Activated naive CD4-positive, alpha-beta T cell treated with anti-CD3 and anti-CD28 coated beads, Interleukin-2, amount 50 U/mL, for 24 hours (primary cell): ENCODE measurements at regions not wholly inside any gene's neighbourhood (a gene's known extent, or its start where the extent isn't known, plus 50 kb on each side); places are given as distances from the start of the nearest gene placed in this dataset.

Source experiments
- H3K27ac Mint-ChIP-seq: one replicate; pipeline ENCODE4 v1.8.0; 2021; ENCODE audit warnings: mild to moderate bottlenecking, mixed read lengths
- H3K27me3 Mint-ChIP-seq: one replicate; pipeline ENCODE4 v1.8.0; 2021; ENCODE audit warnings: mixed read lengths
- H3K36me3 Mint-ChIP-seq: one replicate; pipeline ENCODE4 v1.8.0; 2021; ENCODE audit warnings: mixed read lengths
- H3K4me1 Mint-ChIP-seq: one replicate; pipeline ENCODE4 v1.8.0; 2021; ENCODE audit warnings: mixed read lengths
- H3K4me3 Mint-ChIP-seq: one replicate; pipeline ENCODE4 v1.8.0; 2021; ENCODE audit warnings: mild to moderate bottlenecking, mixed read lengths
- H3K9me3 Mint-ChIP-seq: one replicate; pipeline ENCODE4 v1.8.0; 2021; ENCODE audit warnings: mixed read lengths

- no peaks in the 10 kb centered on the region for H3K4me1 Mint-ChIP-seq
- no peak overlapping the region for H3K4me3 Mint-ChIP-seq
- no peaks in the 10 kb centered on the region for H3K9me3 Mint-ChIP-seq
- H3K27me3 Mint-ChIP-seq: no peaks in the 10 kb centered on the region
- H3K27ac Mint-ChIP-seq: no peak overlapping the region
- H3K36me3 Mint-ChIP-seq: no peaks in the 10 kb centered on the region
These were observed 290.0 kb upstream of the PLSCR5 start for GRCh38 chr3:146895026-146895749.

DNA sequence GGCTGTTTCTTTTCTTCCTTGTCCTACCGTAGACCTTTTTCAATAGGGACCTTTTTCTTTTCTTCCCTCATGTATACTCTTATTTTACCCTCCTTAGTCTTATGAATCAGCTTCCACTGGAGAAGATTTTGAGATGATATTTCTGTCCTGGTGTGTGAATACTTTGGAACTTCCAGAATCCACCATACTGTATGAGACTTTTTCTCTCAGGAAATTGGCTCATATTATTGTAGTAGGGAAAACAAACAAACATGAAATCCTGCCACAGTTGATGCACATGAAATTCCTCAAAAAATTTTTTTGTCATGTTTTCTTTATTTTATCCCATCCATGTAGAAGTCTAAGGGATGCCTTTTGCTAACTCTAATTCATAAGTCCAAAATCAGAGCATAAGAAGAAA, 289.3 kb upstream of the PLSCR5 start:
- Mint-ChIP-seq H3K27ac (no peak overlapping the region), H3K27me3 (no peaks in the 10 kb centered on the region)

DNA sequence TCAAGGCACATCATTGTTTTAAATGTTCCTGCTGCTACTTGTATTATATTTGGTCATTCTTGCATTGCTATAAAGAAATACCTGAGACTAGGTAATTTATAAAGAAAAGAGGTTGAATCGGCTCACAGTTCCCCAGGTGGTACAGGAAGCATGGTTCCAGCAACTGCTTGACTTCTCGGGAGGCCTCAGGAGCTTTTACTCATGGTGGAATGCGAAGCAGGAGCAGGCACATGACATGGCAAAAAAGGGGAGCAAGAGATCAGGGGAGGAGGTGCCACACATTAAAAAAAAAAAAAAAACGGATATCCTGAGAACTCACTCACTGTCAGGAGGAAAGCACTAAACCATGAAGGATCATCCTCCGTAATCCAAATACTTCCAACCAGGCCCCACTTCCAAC, 286.9 kb upstream of the PLSCR5 start:
- no peak overlapping the region for H3K27ac Mint-ChIP-seq
- H3K4me3 Mint-ChIP-seq: no peak overlapping the region

More for the DNA sequence above, 289.3 kb upstream of the PLSCR5 start:
- Mint-ChIP-seq H3K4me1 (no peaks in the 10 kb centered on the region), H3K4me3 (no peak overlapping the region), H3K36me3 (no peaks in the 10 kb centered on the region), H3K9me3 (no peaks in the 10 kb centered on the region)

GRCh38 chr3:146889626-146890025, 284.5 kb upstream of the PLSCR5 start:
- no peak overlapping the region for H3K27ac Mint-ChIP-seq
- no peak overlapping the region for H3K4me3 Mint-ChIP-seq
- peaks cover 5% of the 10 kb centered on the region for H3K9me3 Mint-ChIP-seq
- H3K27me3 Mint-ChIP-seq: no peaks in the 10 kb centered on the region
- no peaks in the 10 kb centered on the region for H3K4me1 Mint-ChIP-seq
- H3K36me3 Mint-ChIP-seq: no peaks in the 10 kb centered on the region

More for the DNA sequence above, 286.9 kb upstream of the PLSCR5 start:
- H3K4me1 Mint-ChIP-seq: no peaks in the 10 kb centered on the region
- no peaks in the 10 kb centered on the region for H3K27me3 Mint-ChIP-seq
- H3K36me3 Mint-ChIP-seq: no peaks in the 10 kb centered on the region
- H3K9me3 Mint-ChIP-seq: no peaks in the 10 kb centered on the region

DNA sequence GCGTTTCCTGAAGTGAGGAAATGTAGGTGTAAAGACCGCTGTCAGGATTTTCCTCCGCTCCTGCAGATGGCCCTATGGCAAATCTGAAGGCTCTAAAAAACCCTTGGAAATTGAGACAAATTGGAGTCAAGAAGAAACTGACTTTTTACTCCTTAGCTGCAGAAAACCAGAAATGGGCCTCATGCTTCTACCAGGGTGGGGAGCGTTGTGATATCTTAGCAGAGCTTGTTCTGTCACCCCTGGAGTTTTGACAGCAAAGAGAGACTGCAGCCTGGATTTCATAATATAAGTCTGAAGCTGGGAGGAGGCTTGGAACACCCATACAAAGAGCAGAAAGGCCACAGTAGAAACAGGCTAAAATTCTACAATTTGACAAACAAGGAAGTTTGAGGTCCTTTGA, 283.0 kb upstream of the PLSCR5 start:
- H3K9me3 Mint-ChIP-seq: peaks cover 5% of the 10 kb centered on the region
- no peak overlapping the region for H3K4me3 Mint-ChIP-seq
- H3K36me3 Mint-ChIP-seq: no peaks in the 10 kb centered on the region
- H3K4me1 Mint-ChIP-seq: no peaks in the 10 kb centered on the region
- no peak overlapping the region for H3K27ac Mint-ChIP-seq
- H3K27me3 Mint-ChIP-seq: no peaks in the 10 kb centered on the region

- Mint-ChIP-seq H3K36me3 (no peaks in the 10 kb centered on the region), H3K4me3 (no peak overlapping the region), H3K27me3 (no peaks in the 10 kb centered on the region), H3K9me3 (peaks cover 5% of the 10 kb centered on the region), H3K27ac (no peak overlapping the region), H3K4me1 (no peaks in the 10 kb centered on the region)
These were observed 279.6 kb upstream of the PLSCR5 start for GRCh38 chr3:146884721-146885120.

GRCh38 chr3:146884296-146884695, 279.1 kb upstream of the PLSCR5 start:
- no peaks in the 10 kb centered on the region for H3K4me1 Mint-ChIP-seq
- H3K27ac Mint-ChIP-seq: no peak overlapping the region
- no peaks in the 10 kb centered on the region for H3K36me3 Mint-ChIP-seq
- H3K9me3 Mint-ChIP-seq: peaks cover 5% of the 10 kb centered on the region
- H3K27me3 Mint-ChIP-seq: no peaks in the 10 kb centered on the region
- no peak overlapping the region for H3K4me3 Mint-ChIP-seq

DNA sequence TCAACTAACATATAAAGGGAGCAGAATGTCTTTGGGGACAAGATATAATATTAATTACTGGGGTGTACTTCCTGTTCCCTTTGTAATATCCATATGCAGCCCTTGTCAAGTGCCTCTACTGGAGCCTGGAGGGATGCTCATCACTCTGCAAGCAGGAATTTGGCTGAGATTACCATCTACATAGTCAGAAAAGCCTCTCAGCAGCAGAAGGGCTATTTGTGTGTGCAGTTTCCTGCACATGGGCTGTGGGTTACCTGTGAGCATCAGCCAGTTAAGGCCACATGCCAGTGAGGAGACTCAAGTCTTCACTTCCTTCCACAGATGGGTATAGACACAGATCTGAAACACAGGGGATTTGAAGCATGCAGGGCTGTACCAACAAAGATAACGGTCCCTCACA, 278.1 kb upstream of the PLSCR5 start:
- no peak overlapping the region for H3K4me3 Mint-ChIP-seq
- no peaks in the 10 kb centered on the region for H3K27me3 Mint-ChIP-seq
- H3K27ac Mint-ChIP-seq: no peak overlapping the region
- no peaks in the 10 kb centered on the region for H3K4me1 Mint-ChIP-seq
- peaks cover 5% of the 10 kb centered on the region for H3K9me3 Mint-ChIP-seq
- no peaks in the 10 kb centered on the region for H3K36me3 Mint-ChIP-seq

GRCh38 chr3:146881966-146882760, 277.0 kb upstream of the PLSCR5 start:
- H3K36me3 Mint-ChIP-seq: no peaks in the 10 kb centered on the region
- no peak overlapping the region for H3K4me3 Mint-ChIP-seq
- no peak overlapping the region for H3K27ac Mint-ChIP-seq
- no peaks in the 10 kb centered on the region for H3K4me1 Mint-ChIP-seq
- H3K27me3 Mint-ChIP-seq: no peaks in the 10 kb centered on the region
- peaks cover 5% of the 10 kb centered on the region for H3K9me3 Mint-ChIP-seq

DNA sequence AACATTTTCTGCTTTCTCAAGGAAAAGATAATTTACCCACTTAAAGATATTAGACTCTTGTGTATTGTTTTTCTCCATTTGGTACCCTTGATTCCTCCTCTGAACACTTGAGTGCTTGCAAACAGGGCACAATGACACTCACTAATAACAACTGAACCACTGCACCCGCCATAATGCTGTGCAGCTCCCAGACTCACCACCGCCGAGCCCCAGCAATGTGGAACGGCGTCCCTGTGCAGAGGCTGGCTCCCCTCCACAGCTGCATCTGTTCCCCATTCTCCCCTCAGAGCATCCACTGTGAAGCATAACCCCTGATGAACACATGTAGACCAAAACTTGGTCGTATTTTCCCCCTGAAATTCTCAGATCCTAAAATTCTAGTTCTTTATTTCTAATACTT, 276.2 kb upstream of the PLSCR5 start:
- peaks cover 5% of the 10 kb centered on the region for H3K9me3 Mint-ChIP-seq
- no peaks in the 10 kb centered on the region for H3K4me1 Mint-ChIP-seq
- no peak overlapping the region for H3K4me3 Mint-ChIP-seq
- no peak overlapping the region for H3K27ac Mint-ChIP-seq
- H3K36me3 Mint-ChIP-seq: no peaks in the 10 kb centered on the region
- H3K27me3 Mint-ChIP-seq: no peaks in the 10 kb centered on the region

GRCh38 chr3:146873748-146874147, 268.6 kb upstream of the PLSCR5 start:
- Mint-ChIP-seq H3K9me3 (peaks cover 27% of the 10 kb centered on the region), H3K27ac (no peak overlapping the region), H3K27me3 (no peaks in the 10 kb centered on the region)

GRCh38 chr3:146865175-146865755, 260.1 kb upstream of the PLSCR5 start:
- no peaks in the 10 kb centered on the region for H3K27me3 Mint-ChIP-seq
- H3K4me1 Mint-ChIP-seq: no peaks in the 10 kb centered on the region
- H3K36me3 Mint-ChIP-seq: no peaks in the 10 kb centered on the region
- H3K9me3 Mint-ChIP-seq: no peaks in the 10 kb centered on the region
- H3K27ac Mint-ChIP-seq: no peak overlapping the region
- H3K4me3 Mint-ChIP-seq: no peak overlapping the region

More at GRCh38 chr3:146873748-146874147, 268.6 kb upstream of the PLSCR5 start:
- Mint-ChIP-seq H3K4me3 (no peak overlapping the region), H3K4me1 (no peaks in the 10 kb centered on the region), H3K36me3 (no peaks in the 10 kb centered on the region)

DNA sequence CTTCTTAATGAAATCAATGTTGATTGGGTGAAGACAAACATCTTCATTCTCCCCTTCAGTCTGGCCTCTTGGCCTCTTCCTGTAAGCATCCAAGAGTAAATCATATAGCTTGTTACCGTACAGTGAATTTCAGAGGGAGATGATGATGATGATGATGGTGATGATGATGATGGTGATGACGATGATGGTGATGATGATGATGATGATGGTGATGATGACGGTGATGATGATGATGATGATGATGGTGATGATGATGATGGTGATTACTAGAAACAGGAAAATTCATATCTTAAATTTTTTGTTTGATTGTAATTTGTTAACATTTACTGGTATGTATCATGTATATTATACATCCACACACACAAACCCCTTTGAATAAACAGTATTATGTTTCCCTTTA, 256.1 kb upstream of the PLSCR5 start:
- H3K9me3 Mint-ChIP-seq: peaks cover 4% of the 10 kb centered on the region
- H3K36me3 Mint-ChIP-seq: no peaks in the 10 kb centered on the region
- no peaks in the 10 kb centered on the region for H3K27me3 Mint-ChIP-seq
- H3K27ac Mint-ChIP-seq: no peak overlapping the region
- no peak overlapping the region for H3K4me3 Mint-ChIP-seq
- H3K4me1 Mint-ChIP-seq: no peaks in the 10 kb centered on the region

GRCh38 chr3:146854523-146854922, 249.4 kb upstream of the PLSCR5 start:
- H3K4me3 Mint-ChIP-seq: no peak overlapping the region
- no peaks in the 10 kb centered on the region for H3K4me1 Mint-ChIP-seq
- peaks cover 13% of the 10 kb centered on the region for H3K9me3 Mint-ChIP-seq
- H3K27me3 Mint-ChIP-seq: no peaks in the 10 kb centered on the region
- no peaks in the 10 kb centered on the region for H3K36me3 Mint-ChIP-seq
- H3K27ac Mint-ChIP-seq: no peak overlapping the region

GRCh38 chr3:146851665-146852064, 246.5 kb upstream of the PLSCR5 start:
- Mint-ChIP-seq H3K9me3 (peaks cover 13% of the 10 kb centered on the region), H3K4me3 (no peak overlapping the region), H3K27me3 (no peaks in the 10 kb centered on the region), H3K4me1 (no peaks in the 10 kb centered on the region), H3K27ac (no peak overlapping the region), H3K36me3 (no peaks in the 10 kb centered on the region)

DNA sequence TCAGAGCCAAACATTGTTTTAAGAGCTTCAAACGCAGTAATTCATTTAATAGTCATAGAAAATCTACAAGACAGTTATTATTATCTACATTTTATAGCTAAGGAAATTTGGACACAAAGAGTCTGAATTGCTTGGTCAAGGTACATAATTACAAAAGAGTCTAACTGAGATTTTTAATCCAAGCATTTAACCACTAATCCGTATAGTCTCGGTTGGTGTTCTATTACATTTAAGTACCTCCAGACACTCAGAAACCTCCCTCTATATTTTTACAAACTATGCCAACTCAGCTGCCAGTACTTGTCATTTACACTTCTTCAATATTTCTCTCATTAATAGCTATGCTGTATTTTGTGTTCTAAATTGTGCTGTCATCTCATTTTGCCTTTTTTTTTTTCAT, 240.2 kb upstream of the PLSCR5 start:
- Mint-ChIP-seq H3K4me1 (no peaks in the 10 kb centered on the region), H3K36me3 (no peaks in the 10 kb centered on the region), H3K4me3 (no peak overlapping the region), H3K27ac (no peak overlapping the region), H3K9me3 (no peaks in the 10 kb centered on the region), H3K27me3 (no peaks in the 10 kb centered on the region)
